DOHH2 (cell line): ENCODE measurements at regions not wholly inside any gene's neighbourhood (a gene's known extent, or its start where the extent isn't known, plus 50 kb on each side); places are given as distances from the start of the nearest gene placed in this dataset.

Source experiments
- CTCF ChIP-seq: fragments of 200-600 bp; sonication (generic); IDR thresholded peaks from one replicate; pipeline ENCODE4 v1.5.1; 2014; ENCODE audit warnings: antibody characterized with exemption, mild to moderate bottlenecking, low read depth, low read length; ENCODE audit not compliant: poor library complexity, severe bottlenecking
- EZH2phosphoT487 ChIP-seq: fragments of 200-600 bp; sonication (generic); IDR thresholded peaks from 2 replicates; pipeline ENCODE4 v1.6.1; 2017; ENCODE audit warnings: borderline replicate concordance, mild to moderate bottlenecking, antibody characterized with exemption, low read length, moderate library complexity, mixed read lengths

- TF ChIP-seq CTCF (no peak), EZH2phosphoT487 (no peak)
Measured at GRCh38 chr3:135565546-135565945, 400.0 kb upstream of the PPP2R3A start.
